Glomerular endothelial cell (primary cell): ENCODE measurements at regions not wholly inside any gene's neighbourhood (a gene's known extent, or its start where the extent isn't known, plus 50 kb on each side); places are given as distances from the start of the nearest gene placed in this dataset.
"Not testable (repeated sequence)": the region's sequence is repeated elsewhere in the genome, so short reads cannot be mapped to it uniquely, and the experiment has no call there.

Experiments used
- DNase-seq: peaks from one replicate; pipeline ENCODE4 v3.0.0-alpha.2; 2011; ENCODE audit warnings: low read depth, low spot score; ENCODE audit errors: extremely low read depth

GRCh38 chr13:86840250-86841191 lies 830.6 kb upstream of the SLITRK5 start:
- DNase-seq: no peak

GRCh38 chr13:86841264-86841663 lies 829.9 kb upstream of the SLITRK5 start:
- no peak for DNase-seq

- DNase-seq: no peak
Measured at GRCh38 chr13:86846501-86846900, 824.7 kb upstream of the SLITRK5 start.

DNA sequence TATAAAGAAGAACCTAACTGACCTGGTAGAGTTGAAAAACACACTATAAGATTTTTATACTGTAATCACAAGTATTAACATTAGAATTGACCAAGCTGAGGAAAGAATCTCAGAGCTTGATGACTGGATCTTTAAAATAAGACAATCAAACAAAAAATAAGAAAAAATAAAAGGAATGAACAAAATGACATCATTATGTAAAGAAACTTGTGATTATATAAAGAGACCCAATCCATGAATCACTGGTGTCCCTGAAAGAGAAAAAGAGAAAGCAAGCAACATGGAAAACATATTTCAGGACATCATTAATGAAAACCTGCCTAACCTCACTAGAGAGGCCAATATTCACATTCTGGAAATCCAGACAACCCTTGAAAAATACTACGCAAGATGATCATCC lies 822.5 kb upstream of the SLITRK5 start:
- no peak for DNase-seq

DNA sequence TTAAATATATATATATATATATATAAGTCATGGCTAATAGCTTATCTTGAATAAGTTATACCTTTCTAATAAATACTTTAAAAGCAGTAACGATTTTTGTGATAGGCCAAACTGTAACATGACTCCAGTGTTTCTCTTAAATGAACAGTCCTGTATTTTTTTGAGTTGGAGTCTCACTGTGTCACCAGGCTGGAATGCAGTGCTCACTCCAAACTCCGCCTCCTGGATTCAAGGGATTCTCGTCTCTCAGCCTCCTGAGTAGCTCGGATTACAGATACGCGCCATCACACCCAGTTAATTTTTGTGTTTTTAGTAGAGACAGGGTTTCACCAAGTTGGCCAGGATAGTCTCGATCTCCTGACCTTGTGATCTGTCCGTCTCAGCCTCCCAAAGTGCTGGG lies 814.2 kb upstream of the SLITRK5 start:
- no peak for DNase-seq

GRCh38 chr13:86858216-86858615 lies 813.0 kb upstream of the SLITRK5 start:
- no peak for DNase-seq

- no peak for DNase-seq
Measured at GRCh38 chr13:86862137-86862536, 809.0 kb upstream of the SLITRK5 start.

DNA sequence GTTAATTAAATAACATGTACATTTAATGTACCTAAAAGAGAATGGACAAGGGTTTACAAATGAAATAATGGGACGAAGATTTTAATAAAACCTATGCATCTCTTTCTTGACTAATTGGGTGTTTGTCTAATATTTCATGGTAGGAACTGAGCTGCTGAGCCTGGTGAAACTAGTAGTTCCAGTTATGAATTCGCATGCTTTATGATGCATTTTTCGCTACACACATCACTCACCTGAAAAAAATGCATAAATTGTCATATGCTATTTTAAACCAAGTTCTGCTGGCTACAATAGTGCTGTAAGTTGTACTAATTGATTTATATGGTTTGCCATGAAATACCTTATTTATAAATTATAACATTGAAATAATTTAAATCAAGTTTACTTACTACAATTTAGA lies 806.8 kb upstream of the SLITRK5 start:
- DNase-seq: no peak

DNA sequence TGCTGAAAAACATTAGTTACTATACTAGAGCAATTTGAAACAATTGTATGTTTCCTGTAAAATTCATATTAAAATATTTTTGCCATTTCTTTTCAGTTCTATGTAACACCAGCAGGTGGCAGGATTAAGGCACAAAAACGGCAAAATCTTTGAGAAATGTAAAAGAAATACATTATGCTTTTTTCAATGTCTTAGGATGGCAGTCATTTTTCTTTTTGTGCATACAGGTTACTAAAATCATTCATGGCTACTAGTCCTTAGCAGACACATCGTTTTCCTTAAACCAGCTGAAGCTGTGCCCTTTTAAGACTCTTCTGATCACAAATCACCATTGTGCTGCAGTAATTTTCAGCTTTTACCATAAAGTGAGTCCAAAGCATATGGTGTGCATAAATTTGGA lies 800.7 kb upstream of the SLITRK5 start:
- DNase-seq: no peak

DNA sequence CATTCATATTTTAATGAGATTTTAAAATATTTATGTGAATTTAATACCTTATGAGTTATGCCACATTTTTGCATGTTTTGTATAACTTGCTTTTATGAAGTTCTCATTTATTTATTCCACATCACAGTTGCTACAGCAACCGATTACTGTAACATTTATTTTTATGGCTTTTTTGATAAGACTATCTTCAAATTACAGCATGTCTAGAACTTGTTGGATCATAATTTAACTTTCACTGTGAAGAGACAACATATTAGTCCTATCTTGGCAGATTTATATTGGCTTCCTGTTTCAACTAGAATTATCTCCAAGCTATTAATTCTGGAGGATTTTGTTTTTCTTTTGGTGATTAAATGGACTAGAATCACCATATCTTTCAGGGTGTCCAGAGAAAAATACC lies 793.7 kb upstream of the SLITRK5 start:
- DNase-seq: no peak

- DNase-seq: no peak
Measured at GRCh38 chr13:86878781-86879180, 792.4 kb upstream of the SLITRK5 start.

DNA sequence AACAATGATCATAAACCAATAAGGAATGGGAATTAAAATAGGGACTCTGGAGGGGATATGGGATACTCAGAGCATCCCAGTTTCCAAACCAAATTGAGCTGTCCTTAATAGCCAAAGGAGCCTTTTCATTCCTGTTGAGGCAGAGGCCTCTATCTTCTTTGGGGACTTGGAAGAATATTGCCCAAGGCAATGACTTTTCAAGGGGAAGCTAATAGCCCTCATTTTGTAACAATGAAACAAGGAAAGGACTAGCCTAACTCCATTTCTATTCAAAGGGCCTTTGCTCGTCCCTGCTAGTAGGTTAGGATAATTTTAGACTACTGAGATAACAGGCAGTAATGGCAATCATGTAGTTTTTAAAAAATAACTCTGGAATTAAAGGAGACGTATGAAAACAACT lies 789.8 kb upstream of the SLITRK5 start:
- DNase-seq: no peak

DNA sequence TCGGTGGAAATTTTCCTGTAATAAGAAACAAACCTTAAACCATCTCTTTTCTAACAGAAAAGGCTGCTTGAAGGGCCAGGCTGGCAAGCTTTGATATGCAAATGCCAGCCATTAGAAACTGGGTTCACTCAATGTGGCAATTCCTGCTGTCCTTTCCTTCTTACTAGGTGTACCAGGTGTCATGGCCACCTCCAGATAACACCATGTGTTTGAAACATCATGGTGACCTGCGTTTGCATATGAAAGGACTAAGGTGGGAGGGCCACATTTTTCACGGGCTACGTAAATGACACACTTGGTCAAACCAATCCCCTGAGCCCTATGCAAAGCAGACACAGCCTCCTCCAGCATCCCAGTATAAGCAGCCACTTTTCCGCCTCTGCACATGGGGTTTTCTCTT lies 789.1 kb upstream of the SLITRK5 start:
- no peak for DNase-seq

DNA sequence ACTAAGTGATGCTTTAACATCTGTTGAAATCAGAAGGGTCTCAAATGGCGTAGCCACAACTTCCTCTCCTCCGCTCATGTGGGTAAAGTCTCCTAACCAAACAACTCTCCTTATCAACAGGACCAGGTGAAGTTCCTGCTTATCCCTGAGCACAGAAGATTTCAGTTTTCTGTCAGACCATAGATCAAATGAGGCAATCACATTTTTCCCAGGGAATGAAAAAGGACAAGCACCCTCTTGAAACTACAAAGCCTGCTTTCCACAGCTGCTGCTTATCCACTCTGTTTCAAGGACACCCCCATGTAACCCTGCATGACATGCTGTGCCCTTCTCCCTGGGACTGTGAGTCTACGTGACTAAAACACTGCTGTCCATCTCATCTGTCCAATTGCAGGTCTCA lies 788.3 kb upstream of the SLITRK5 start:
- no peak for DNase-seq

DNA sequence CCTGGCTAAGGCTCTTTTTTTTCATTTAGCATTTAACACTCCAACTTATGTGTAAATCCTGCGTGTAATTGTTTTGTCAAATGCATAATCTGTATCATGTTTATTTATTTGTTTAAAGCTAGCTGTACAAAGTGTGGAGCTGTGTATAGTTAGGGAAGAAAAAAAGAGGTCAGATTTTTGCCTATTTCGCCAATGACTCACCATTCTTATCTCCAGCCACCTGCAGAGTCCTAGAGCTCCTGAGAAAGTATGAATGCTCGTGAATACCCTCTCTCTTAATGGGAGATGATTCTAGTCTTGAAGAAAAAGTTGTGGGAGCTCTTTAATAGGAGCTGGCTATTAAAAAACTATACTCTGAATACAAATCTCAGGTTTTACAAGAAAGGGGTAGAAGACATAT lies 778.8 kb upstream of the SLITRK5 start:
- no peak for DNase-seq

DNA sequence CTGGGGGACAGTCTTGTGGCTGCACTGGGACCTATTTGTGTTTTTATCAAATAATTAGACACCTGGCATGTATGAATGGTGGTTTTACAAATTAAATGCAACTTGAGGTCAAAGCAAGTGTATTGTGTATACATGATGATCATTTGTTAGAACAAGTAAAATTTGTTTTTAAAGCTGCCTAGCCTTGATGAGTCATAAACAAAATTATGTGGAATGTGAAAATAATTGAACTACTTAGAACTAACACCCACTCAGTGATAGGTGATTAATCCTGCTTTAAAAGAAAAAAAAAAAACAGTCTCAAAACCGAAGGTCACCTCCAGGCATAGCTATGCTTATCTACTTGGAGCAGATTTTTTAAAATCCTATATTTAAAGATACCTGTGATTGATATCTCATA lies 770.3 kb upstream of the SLITRK5 start:
- no peak for DNase-seq

- DNase-seq: no peak
Measured at GRCh38 chr13:86906127-86906874, 764.9 kb upstream of the SLITRK5 start.

GRCh38 chr13:86907156-86907555 lies 764.0 kb upstream of the SLITRK5 start:
- DNase-seq: no peak

GRCh38 chr13:86909318-86909717 lies 761.9 kb upstream of the SLITRK5 start:
- DNase-seq: no peak

DNA sequence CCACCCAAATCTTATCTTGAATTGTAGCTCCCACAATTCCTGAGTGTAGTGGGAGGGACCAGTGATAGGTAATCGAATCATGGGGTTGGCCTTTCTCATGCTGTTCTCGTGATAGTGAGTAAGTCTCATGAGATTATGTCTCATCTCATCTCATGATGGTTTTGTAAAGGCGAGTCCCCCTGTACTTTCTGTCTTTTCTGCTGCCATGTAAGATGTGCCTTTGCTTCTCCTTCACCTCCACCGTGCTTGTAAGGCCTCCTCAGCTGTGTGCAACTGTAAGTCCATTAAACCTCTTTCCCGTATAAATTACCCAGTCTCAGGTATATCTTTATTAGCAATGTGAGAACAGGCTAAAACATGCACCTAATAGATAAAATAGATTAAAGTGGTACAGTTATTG lies 756.4 kb upstream of the SLITRK5 start:
- no peak for DNase-seq

DNA sequence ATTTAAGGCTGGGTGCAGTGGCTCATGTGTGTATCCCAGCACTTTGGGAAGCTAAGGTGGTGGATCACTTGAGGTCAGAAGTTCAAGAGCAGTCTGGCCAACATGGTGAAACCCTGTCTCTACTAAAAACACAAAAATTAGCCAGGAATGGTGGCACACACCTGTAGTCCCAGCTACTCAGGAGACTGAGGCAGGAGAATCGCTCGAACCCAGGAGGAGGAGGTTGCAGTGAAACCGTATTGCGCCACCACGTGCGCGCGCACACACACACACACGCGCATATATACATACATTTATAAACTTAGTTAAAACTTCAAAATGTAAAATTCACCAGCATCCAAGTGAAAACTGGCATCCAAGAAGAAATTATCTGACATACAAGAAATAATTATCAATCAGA lies 753.7 kb upstream of the SLITRK5 start:
- DNase-seq: not testable (repeated sequence)

DNA sequence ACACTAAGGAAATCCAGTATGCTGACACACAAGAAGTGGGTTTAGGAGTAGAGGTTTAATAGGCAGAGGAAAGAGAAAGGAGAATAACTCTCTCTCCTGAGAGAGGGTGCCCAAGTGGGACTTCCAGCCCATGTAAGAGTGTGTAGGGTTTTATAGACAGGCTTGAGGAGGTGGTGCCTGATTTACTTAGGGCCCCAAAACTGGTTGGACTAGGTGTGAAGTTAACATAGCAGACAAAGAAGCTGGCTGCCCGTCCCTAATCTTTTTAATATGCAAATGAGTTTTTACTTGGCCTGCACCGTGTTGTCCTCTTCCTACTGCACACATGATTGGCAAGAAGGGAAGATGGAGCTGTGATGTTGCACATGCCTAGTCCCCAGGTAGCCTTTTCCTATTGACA lies 752.5 kb upstream of the SLITRK5 start:
- DNase-seq: no peak
